Left ventricle myocardium inferior (tissue), 1 donor: ENCODE measurements at regions not wholly inside any gene's neighbourhood (a gene's known extent, or its start where the extent isn't known, plus 50 kb on each side); places are given as distances from the start of the nearest gene placed in this dataset.

Experiments used
- DNase-seq: peaks from one replicate; pipeline ENCODE4 v3.0.0-alpha.2; 2020
- H3K27ac ChIP-seq: fragments of 200-600 bp; replicated peaks from 2 replicates; pipeline ENCODE4 v1.8.0; 2021
- H3K27me3 ChIP-seq: fragments of 200-600 bp; 2 replicates; pipeline ENCODE4 v1.8.0; 2021; ENCODE audit warnings: low read depth
- H3K36me3 ChIP-seq: fragments of 200-600 bp; 2 replicates; pipeline ENCODE4 v1.8.0; 2021
- H3K4me1 ChIP-seq: fragments of 200-600 bp; 2 replicates; pipeline ENCODE4 v1.8.0; 2021
- H3K4me3 ChIP-seq: fragments of 200-600 bp; 2 replicates; pipeline ENCODE4 v1.8.0; 2021; ENCODE audit warnings: mild to moderate bottlenecking, moderate library complexity
- H3K9me3 ChIP-seq: fragments of 200-600 bp; replicated peaks from 2 replicates; pipeline ENCODE4 v1.8.0; 2021
- CTCF ChIP-seq: fragments of 200-600 bp; IDR thresholded peaks from 2 replicates; pipeline ENCODE4 v1.8.0; 2021; ENCODE audit warnings: antibody characterized with exemption, mild to moderate bottlenecking, borderline replicate concordance
- intact Hi-C: fragments of 100-400 bp; cut with micrococcal nuclease; formaldehyde crosslinking; loops from one replicate; pipeline ENCODE4 v1.11.0; 2022
- donor health status: DM: no; HTN: yes; CAD: no; lungs with severe emphysema.

DNA sequence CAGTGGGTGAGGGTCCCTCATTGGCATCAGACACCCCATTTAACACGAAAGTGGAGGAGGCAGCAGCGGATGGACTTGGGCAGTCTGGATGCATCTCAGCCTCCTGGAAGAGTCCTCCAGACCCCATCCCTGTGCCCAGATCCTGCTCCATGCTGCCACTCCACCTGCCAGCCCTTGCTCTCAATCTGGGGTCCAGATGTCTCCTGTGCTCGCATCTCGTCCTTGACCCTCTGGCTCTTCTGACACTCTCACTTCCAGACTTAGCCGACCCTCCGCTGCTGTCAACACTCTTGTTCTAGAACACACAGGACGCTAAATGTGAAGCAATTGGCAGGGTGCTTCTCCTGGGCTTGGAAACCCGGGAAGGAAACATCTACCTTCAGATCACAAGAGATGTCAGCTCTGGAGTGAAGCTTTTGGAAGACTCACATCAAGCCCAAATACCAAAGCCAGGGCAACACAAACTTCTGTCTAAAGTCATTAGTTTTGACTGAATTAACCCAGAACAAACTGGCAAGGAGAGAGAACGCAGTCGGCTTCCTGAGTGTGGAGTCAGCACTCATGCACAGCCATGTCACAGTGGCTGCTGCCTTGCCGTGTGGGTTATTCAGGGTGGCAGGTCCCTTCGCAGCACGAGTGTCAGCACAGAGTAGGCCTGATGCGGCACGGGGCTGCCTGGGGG is 379.1 kb downstream of the TCERG1L start:
- TF ChIP-seq CTCF = no peak
- H3K27ac ChIP-seq = no peak overlapping the region
- peaks cover 11% of the 10 kb centered on the region for H3K4me1 ChIP-seq
- no peaks in the 10 kb centered on the region for H3K9me3 ChIP-seq
- no peaks in the 10 kb centered on the region for H3K36me3 ChIP-seq
- intact Hi-C loops = no loop called here
- no peak overlapping the region for H3K4me3 ChIP-seq
- DNase-seq = no peak
- H3K27me3 ChIP-seq = peaks cover 63% of the 10 kb centered on the region

DNA sequence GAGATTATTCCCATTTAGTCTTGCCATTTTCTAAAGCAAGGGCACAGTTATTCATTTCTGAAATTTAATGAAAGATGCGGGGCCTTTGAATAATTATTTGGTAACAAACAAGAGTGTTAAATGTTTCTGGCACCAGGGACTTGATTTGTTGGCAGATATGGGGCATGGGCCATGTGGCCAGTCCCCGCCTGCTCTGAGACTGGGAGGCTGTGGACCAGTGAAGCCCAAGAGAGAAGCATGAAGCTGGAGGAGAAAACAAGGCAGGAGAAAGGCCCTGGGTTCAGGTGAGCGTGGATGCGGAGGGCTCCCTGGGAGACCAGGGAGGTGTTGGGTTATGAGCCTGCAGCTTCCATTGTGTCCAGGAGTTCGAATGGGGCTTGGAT is 378.5 kb downstream of the TCERG1L start:
- Histone ChIP-seq H3K36me3 (no peaks in the 10 kb centered on the region), H3K9me3 (no peaks in the 10 kb centered on the region), H3K4me1 (peaks cover 11% of the 10 kb centered on the region), H3K27ac (no peak overlapping the region), H3K27me3 (peaks cover 63% of the 10 kb centered on the region), H3K4me3 (no peak overlapping the region)
- no peak for TF ChIP-seq CTCF
- intact Hi-C loops = no loop called here
- no peak for DNase-seq

DNA sequence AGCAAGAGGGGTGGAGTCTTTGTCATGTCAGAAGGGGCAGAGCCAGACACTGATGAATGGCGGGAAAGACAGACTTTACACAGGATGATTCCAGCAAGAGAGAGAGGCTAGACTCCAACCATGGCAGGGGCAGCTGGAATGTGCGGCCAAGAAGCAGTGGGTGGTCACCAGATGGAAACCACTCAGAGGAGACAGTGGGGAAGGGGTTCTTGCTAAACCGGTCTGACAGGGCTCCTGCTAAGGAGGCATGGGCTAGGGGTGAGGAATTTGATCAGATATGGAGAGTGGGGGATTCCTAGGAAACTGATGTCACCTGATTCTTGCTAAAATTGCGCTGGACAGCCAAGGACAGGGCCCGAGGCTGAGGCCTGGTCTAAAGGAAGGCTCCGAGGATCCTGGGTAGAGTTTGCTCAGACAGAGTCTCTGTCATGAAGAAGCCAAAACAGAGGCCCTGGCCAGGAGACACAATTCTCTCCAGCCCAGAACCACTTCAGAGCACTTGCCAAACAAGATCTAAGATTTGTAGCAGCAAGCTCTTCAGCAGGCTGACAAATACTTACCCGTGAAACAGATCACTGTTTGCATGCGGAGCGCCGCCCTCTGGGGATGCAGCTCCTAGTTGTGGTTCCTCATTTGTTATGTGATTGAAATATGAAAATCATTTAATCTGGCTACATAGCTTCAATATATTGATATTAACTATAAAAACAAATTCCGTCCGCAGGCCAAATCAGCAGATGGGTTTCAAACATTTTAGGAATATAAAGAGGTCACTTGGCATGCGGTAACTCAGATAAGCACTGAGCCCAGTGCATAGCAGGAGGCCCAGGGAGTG is 377.0 kb downstream of the TCERG1L start:
- no peak for DNase-seq
- H3K36me3 ChIP-seq = no peaks in the 10 kb centered on the region
- intact Hi-C loops = no loop called here
- peaks cover 11% of the 10 kb centered on the region for H3K4me1 ChIP-seq
- peaks cover 62% of the 10 kb centered on the region for H3K27me3 ChIP-seq
- H3K4me3 ChIP-seq = no peak overlapping the region
- H3K27ac ChIP-seq = no peak overlapping the region
- no peaks in the 10 kb centered on the region for H3K9me3 ChIP-seq
- TF ChIP-seq CTCF = no peak

DNA sequence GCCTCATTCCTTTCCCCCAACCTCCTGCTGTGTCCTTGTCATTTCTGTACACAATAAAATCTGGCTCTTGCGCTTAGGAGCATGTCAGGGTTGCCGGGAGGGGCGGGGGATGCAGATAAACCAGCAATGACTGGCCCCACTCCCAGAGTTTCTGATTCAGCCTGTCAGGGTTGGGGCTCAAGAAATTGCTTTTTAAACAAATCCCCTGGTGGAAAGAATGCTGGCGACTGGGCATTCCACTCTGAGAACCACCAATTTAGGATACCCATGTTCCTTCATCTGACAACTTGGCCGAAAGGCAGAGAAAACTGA is 376.4 kb downstream of the TCERG1L start:
- DNase-seq = no peak

DNA sequence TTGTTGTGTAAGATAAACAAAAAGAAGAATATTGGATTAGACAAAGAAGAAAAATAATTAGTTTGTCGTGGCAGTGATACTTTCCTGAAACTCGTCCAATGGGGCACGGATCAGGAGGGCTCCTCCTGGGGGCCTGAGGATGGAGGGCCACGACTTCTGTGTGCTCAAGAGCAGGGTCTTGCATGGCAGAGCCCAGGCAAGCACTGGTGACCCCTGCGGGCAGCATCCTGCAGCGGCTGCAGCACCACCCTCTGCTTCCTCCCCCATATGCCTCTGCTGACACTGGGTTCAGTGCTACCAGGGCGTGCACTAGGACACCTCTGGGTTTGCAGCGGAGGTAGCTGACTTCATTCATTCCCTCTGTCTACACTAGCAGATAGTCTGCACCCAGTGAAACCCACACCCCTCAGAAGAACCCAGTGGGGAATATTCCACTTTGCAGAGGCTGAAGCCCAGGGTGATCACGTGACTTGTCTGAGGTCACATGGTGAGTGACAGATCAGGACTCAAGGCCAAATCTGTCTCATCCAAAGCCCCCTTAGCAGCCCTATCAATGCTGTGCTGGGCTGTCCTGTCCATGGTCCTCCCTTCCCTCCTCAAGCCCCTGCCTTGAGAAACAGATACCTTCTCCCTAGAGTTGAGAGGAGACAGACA is 375.5 kb downstream of the TCERG1L start:
- DNase-seq = no peak
- no peaks in the 10 kb centered on the region for H3K36me3 ChIP-seq
- no peak for TF ChIP-seq CTCF
- intact Hi-C loops = no loop called here
- peaks cover 57% of the 10 kb centered on the region for H3K27me3 ChIP-seq
- H3K9me3 ChIP-seq = no peaks in the 10 kb centered on the region
- H3K4me1 ChIP-seq = peaks cover 11% of the 10 kb centered on the region
- H3K27ac ChIP-seq = no peak overlapping the region
- H3K4me3 ChIP-seq = no peak overlapping the region

More for the DNA sequence above, 376.4 kb downstream of the TCERG1L start:
- no peaks in the 10 kb centered on the region for H3K9me3 ChIP-seq
- intact Hi-C loops = no loop called here
- H3K4me1 ChIP-seq = peaks cover 11% of the 10 kb centered on the region
- no peak overlapping the region for H3K27ac ChIP-seq
- TF ChIP-seq CTCF = no peak
- no peaks in the 10 kb centered on the region for H3K36me3 ChIP-seq
- peaks cover 62% of the 10 kb centered on the region for H3K27me3 ChIP-seq
- no peak overlapping the region for H3K4me3 ChIP-seq
